Stimulated activated CD8-positive, alpha-beta memory T cell treated with anti-CD3 and anti-CD28 coated beads, Interleukin-12 subunit alpha, Interleukin-12 subunit beta, amount 100 ng/mL, for 24 hours (primary cell): ENCODE measurements at regions not wholly inside any gene's neighbourhood (a gene's known extent, or its start where the extent isn't known, plus 50 kb on each side); places are given as distances from the start of the nearest gene placed in this dataset.
"Not testable (repeated sequence)": the region's sequence is repeated elsewhere in the genome, so short reads cannot be mapped to it uniquely, and the experiment has no call there.

Experiments used
- DNase-seq: peaks from one replicate; pipeline ENCODE4 v3.0.0-alpha.2; 2020; ENCODE audit errors: extremely low read depth

DNA sequence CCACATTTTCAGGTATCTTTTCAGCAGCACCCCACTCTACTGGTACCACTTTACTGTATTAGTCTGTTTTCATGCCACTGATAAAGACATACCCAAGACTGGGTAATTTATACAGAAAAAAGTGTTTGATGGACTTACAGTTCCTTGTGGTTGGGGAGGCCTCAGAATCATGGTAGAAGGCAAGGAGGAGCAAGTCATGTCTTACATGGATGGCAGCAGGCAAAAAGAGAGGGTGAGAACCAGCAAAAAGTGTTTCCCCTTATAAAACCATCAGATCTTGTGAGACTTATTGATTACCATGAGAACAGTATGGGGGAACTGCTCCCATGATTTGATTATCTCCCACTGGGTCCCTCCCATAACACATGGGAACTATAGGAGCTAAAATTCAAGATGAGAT is 685.9 kb downstream of the NYAP2 start:
- not testable (repeated sequence) for DNase-seq

DNA sequence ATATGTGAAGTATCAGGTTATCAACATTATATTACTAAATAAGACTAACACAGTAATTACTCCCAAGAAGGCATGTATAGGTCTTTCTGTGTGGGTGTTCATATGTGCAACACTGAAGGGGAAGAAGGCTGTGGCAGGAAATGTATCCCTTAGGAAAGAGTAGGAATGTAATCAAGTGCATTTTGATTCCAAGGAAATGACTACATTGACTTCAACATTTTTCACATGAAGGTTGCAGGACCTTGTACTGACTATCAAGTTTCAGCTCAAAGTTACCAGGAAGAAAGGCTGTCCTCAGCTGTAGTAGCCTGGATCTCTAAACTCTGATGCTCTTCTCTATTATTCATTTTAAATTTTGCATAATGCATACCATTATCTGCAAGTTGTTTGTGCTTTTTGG is 680.8 kb downstream of the NYAP2 start:
- DNase-seq, result no peak

DNA sequence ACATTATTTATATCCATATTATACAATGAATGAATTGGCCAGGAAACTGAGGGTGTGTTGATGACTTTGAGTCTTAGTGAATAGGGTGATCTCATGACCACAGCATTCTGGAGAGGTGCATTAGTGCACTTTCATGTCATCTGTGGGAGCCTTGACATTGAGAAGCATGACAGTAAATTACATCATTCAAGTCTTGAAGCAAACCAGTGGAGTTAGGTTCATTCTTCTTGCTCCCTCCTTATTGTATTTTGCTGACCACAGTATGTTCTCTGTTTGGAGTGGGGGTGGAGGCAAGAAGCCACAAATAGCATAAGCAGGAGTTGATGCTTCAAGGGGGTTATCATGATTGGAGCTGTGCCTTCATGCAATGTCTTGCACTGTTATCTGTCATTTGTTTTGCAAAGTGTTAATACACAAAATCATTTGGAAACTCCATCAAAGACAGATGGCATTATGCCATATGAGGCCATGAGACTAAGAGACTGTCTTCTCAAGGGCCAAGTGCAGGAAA is 680.2 kb downstream of the NYAP2 start:
- no peak for DNase-seq

DNA sequence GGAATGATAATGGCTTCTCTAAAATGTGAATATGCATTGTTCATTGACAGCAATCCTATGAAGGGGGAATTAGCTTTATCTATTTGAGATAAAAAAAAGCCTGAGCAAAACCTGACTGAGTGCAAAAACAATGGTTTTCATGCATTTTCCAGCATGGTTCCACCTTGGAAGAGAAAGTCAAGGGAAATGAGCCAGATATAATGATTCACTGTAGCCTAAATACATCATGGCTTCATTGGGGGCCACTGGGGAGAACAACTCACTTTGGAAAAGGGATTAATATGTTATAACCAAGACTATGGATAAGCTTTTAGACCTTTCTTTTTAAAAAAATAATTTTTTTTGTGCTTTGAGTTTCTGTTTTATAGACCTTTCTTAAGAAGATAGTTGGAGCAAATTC is 679.7 kb downstream of the NYAP2 start:
- no peak for DNase-seq

DNA sequence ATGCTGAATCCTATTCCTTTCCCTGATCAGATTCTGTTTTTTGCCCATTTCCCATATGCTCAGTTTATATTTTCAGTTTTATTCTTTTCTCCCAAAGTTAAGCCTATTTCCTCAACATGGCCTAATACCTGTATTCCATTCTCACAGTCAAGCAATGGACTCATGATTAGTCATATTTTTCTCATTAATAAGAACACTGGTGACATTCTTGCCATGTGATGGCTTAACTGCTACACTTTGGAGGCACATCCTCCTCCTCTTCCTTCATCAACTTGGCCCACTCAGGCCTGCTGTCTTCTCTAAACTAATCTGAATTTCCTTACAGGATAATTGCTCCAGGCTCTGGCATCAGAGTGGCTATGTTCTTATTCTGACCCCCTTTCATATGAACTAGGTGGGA is 679.2 kb downstream of the NYAP2 start:
- no peak for DNase-seq

DNA sequence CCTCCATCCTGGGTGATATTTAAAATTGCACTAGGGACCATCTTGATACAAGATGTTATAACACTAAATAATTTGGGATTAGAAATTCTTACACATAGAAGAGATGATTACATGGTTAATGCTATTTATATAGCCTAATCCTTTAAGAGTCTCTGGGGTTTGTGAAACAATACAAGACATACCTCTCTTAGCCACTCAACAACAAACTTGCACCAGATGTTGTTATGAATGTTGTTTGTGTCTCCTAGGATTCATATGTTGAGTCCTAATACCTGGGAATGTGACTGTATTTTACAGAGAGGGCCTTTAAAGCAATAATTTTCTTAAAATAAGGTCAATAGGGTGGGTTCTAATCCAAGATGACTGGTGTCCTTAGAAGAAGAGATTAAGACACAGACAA is 678.3 kb downstream of the NYAP2 start:
- DNase-seq, result no peak

DNA sequence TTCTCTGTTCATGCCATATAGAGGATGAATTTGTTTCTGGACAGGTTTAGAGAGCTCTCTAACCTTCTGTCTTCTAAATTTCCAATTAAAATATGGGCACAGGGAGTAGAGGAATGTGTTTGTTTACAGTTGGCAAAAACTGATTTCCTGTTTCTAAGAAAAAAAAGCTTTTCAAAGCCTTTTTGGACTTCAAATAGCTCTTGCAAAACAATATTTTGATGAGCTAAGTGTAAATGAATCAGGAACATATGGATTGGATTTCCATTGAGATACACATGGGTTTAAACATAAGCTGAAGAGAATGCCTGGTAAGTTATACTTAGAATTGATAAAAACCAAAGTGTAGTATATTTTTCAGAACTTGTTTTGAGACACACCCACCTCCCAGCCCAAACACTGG is 677.5 kb downstream of the NYAP2 start:
- no peak for DNase-seq

DNA sequence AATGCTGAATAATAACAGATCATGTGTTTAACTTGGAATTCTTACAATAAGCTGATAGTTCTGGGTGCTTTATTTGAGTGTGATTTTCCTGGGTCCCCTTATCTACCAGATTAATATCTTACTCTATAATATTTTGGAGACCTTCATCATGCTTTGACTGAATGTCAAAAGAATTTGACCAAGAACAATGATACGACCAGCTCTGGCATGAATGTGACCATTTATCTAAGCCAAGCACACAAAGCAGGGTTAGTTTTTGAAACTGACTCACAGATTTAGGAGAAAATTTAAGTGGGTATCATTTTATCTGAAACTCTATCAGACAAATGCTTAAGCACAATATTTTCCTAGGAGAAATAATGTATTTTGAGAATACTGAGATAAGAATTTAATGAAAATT is 677.0 kb downstream of the NYAP2 start:
- DNase-seq, result no peak

DNA sequence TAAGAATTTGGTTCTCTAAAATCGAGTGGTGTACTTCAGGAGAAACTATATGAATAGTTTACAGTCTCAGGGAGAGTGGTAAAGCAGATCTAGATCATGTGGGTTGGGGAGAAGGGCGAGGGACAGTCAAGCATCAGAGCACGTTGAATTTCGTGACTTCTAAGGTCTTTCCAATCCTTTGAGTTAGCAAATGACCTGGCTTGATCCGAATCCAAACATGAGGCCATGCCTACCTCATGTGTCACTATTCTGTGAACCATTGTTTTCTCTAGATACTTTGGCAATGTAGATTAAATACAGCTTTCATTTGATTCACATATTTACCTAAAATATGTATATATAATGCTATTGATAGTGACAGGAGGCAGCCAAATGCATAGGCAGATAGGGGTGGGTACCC is 674.9 kb downstream of the NYAP2 start:
- DNase-seq, result no peak

DNA sequence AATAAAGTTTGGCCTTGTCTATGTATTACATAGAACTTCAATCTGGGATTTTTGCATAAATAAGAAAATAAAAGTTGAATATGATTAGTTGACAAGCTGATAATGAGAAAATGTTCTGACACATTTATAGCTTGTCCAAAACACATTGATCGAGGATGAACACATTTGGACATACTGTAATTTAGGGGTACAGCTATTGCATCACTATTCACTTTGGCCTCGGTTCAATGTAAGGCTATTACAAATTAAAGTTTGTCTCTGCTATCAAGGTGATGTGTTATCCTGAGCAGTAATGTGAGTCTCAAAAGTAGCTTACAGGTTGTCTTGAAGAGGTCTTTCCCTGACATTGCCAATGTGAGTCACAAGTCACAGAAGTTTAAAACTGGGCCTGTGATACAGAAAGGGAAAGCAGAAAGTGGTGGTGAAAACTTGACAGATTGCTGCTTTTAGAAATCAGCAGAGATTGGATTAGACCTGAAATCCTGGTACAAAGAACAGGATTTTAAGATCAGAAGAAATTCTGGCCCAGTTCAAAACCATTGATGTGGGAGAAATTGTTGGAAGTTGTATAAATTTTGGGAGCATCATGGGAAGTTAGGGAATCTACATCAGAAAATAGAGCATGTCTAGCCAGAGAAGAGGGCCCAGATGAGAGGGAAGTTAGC is 674.1 kb downstream of the NYAP2 start:
- no peak for DNase-seq

DNA sequence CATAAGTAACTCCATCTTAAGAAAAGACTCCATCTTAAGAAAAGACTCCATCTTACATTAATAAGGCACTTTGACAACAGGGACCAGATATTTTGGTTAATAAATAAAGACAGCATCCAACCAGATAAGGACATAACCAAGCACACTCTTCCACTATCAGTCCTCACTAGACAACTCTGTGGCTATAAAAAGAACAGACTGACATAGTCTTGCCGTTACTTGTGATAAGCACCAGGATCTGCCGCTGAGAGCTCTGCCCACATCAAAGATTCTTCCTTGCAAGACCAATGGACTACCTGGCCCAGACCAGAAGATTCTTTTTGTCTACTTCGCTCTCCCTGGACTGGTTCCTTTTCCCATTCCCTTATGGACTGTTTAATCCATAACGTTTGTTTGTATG is 667.4 kb downstream of the NYAP2 start:
- DNase-seq, result no peak

DNA sequence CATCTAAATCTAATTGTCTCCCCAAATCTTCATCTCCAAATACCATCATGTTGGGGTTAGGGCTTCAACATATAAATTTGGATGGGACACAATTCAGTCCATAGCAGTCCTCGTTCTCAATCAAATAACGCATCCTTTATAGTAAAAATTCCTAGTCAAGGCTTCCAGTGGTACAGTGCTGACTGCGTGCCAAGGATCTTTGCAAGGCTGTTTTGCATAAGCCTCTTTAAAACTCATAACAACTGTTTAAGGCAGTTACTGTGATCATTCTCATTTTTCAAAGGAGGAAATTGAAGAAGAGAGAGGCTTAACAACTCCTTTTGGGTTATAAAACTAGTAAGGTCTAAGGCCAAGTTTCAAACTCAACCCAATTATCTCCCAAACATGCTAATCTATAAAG is 666.9 kb downstream of the NYAP2 start:
- no peak for DNase-seq

DNA sequence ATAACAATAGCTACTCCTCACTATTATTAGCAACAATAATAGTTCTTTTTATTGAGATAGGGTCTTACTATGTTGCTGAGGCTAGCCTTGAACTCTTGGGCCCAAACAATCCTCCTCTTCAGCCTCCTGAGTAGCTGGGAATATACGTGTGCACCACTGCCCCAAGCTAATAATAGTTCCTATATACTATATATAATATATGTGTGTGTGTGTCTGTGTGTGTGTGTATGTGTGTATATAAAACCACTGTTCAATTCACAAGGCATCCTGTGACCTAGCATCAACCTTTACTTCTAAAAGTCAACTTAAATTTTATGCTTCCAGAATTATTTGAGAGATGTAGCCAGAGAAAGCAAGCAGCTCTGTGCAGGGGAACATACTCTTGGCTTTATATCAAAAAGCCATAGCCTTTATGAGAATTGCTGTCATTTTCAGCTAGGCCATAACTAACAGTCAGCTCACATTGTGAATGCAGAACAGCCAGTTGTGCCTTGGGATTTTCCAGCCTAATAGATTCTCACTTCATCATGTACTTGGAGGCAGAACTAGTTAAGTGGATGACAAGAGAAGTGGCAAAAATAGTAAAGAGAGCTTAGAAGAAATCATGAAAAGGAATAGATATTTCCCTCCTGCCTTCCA is 665.5 kb downstream of the NYAP2 start:
- DNase-seq, result no peak

DNA sequence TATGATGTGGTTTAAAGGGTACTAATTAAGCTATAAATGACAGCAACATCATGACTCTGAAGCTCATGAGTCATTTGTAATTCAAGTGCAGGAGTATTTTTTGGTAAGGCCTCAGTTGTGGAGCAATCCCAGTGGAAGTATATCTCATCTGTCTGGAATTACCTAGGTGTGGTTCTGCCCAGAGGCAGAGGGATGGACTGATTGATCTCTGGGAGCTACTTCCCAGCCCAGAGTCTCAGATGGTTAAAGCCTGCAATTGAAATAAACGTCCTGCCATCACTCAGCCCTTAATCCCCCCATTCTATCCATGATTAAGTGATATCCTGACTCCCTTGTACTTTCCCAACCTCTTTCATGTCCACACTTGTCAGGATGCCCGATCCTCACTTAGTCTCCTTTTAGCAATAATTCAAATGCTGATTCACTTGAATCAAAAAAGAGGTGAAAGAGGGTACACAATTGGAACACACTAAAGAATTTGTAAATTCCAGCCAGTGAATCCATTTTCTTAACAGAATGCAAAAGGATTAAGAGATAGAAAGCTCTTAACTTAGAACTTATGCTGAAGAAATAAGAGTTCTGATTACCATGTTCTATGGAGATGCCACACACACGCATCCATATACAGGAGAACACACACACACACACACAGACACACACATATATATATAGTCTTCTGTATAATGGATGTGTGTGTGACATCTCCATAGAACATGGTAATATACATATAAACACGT is 664.4 kb downstream of the NYAP2 start:
- DNase-seq, result no peak

DNA sequence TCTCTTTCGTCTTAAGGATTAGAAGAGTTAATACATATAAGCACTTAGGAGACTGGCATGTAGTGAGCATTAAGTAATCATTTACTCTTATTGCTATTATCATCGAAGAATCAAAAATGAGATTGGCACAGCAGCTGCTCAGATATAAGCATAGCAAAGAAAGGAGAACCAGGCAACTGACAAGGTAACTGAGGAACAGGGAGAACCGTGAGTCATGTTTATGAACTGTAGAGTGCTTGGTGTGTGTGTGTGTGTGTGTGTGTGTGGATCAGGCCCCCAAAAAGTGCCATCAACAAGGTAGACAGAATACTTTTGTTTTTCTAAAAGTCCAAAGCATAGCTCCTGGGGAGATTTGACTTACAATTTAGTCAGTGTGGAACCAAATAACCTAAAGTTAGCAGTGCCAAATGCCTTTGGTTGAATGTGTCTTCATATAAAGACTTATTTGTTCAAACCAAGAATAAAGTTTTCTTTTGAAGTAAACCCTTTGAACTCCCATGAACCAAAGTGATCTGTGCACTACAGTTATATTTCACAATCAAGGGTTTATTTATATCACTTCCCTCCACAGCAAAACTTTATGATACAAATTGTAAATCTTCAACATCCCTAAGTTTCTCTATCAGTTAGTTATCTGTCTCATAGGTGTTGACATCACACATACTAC is 660.6 kb downstream of the NYAP2 start:
- DNase-seq, result no peak

DNA sequence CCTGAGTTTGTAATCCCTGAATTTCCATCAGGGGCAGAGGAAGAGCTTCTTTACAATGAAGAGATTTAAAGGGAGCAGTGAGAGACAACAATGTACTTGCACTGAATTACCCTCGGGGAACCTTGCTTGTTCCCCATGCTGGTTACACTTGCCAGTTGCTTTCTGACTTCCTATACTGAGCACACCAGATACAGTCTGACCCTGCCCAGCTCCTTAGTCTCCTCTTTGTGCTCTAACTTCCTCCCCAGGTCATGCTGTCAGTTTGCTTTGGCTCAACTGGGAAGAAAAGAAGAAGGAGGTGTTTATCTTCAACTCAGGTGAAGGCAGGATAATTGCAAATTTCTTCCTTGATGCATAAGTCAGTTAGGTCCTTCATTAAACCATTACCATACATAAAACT is 658.4 kb downstream of the NYAP2 start:
- no peak for DNase-seq

DNA sequence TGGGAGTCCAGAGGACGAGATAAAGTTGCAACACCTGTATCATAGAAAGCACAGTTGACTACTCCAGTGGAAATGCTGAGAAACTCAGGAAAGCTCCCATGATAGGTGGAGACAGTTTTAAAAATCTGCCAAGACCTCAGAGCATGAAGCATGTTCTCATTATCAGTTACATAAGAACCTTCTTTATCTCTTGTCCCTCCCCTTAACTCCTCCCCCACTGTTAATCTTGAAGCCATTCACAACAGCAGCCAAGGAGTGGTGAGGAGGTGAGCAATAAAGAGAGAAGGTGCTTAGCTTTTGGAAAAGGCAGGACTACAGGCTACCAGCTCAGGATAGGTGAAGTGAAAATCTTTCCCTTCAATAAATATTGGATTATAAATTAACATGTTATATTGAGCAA is 657.9 kb downstream of the NYAP2 start:
- no peak for DNase-seq

DNA sequence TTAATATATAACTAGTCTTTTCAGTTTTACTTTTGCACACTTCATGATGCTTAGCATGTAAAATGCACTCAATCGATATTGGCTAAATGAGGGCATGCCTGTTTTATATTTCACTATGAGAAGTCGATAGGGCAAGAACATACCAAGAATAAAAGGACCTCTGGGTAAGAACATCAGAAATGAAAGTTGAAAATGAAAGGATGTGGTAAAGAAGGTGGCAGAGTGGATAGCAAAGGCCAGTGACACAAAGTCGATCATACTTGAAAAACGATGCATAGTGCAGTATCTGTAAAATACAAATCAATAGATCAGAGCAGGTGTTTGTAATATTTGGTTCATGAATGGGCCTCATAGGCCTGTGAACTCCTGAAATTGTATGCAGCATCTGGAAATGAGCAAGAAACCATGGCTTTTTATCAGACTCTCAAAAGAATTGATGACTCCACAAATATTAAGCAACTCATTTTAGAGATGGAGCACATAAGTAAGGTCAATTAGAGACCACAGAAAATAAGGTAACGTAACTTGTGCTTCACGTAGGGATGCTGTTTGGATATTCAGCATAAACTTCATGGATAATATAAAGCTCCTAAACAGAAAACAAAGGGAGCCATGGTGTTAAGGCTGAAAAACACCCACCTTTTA is 653.4 kb downstream of the NYAP2 start:
- DNase-seq, result no peak

DNA sequence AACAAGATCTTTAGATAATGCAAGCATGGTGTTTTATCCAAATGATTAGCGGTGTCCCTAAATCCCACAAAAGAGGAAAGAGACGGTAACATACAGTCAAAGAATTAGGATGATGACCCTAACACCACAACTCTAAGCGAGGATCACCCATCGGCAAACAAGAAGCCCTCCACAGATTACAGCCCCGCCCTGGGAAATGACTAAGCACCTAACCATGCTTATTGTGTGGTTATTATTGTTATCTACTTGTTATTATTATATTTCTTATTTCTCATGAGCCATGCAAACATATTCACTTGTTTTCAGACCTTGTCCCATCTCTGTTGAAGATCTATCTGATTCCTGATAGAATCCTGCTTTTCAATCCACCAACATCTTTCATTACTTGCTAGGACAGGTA is 651.3 kb downstream of the NYAP2 start:
- no peak for DNase-seq

DNA sequence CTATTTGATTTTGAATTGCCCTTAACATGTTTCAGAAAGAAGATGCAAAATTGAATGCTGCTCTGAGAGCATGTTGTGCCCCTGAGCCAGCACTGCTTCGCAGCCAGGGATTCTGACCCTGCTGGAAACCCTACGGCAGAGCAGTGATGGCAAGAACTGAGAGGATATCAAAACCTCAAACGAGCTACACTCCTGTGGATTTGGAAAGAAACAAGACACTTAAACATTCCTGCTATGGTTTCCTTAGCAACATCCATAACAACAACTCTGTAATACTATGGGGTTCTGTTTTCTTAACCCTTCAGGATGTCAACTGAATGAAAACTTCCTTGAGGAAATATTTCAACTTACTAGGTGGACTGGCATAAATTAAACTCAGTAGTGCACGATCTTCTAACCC is 649.1 kb downstream of the NYAP2 start:
- DNase-seq, result no peak

DNA sequence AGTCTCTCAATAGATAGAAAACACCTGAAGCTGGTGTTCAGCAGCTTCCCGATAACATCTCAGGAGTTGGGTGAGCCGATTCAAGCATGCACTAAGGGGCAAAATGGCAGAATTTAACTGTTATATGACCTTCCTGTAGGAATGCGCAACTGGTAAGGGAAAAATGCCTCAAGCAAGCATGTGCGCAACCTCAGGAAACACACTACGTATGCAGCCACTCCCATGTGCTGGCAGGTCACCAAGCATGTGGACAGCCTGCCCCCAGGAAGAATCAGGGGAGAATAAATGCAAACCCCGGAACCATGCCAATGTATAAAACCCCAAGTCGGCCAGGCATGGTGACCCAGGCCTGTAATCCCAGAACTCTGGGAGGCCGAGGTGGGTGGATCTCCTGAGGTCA is 645.6 kb downstream of the NYAP2 start:
- no peak for DNase-seq

DNA sequence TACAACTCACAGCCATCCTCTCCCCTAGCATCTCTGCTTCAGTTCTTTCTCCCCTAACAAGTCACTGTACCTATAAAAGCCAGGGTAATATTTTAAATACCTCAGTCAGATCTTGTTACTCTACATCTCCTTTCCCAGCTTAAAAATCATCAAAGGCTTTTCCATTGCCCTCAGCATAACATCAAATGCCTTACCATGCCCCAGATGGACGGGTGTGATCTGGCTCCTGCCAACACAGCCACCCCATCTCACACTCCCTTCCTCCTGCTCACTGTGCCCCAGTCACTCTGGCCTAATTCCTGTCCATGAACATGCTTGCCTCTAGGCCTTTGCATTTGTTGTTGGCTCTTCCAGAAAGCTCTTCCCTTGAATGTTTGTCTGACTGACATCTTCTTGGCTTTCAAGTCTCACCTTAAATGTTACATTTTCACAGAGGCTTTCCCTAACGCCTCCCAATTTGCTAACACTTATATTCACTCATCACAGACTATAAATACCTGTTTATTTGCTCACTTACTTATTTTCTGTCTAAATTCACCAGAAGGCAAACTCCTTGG is 640.9 kb downstream of the NYAP2 start:
- no peak for DNase-seq
